ENCODE measurements at regions not wholly inside any gene's neighbourhood (a gene's known extent, or its start where the extent isn't known, plus 50 kb on each side); places are given as distances from the start of the nearest gene placed in this dataset.

DNA sequence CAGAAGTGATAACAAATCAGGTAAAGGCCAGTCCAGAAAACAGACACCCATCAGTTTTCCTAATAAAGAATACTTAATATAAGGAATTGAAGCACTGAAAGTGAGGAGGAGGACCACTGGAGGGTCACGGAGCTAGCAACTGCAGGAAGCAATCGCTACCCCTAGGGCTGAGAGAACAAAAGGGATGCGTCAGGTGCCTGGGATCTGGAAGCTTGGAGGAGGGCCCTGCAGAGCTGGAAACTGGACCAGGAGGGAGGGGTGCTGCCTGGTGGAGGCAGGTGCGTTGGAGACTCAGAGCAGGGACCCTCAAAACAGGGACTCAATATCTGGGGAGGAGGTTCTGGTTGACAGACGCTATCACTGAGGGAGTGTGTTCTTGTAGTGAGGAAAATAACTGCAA is 308.1 kb upstream of the RASGRP1 start (continued):
- TF ChIP-seq CBX5 (CRISPR knock-in tag; IDR thresholded peaks at IDR 0.05; ENCODE audit: borderline replicate concordance) = no peak
- TF ChIP-seq POLR2A (IDR thresholded peaks at IDR 0.05; ENCODE audit: insufficient read depth in 1 of 2, low read depth in 2 of 2, low read length in 2 of 2) = no peak
- TF ChIP-seq, protein P1, sequence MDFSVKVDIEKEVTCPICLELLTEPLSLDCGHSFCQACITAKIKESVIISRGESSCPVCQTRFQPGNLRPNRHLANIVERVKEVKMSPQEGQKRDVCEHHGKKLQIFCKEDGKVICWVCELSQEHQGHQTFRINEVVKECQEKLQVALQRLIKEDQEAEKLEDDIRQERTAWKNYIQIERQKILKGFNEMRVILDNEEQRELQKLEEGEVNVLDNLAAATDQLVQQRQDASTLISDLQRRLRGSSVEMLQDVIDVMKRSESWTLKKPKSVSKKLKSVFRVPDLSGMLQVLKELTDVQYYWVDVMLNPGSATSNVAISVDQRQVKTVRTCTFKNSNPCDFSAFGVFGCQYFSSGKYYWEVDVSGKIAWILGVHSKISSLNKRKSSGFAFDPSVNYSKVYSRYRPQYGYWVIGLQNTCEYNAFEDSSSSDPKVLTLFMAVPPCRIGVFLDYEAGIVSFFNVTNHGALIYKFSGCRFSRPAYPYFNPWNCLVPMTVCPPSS (IDR thresholded peaks at IDR 0.05) = no peak
- no peak for TF ChIP-seq GABPA (IDR thresholded peaks at IDR 0.05; ENCODE audit: low read depth, low read length)
- no peak for TF ChIP-seq GABPA (CRISPR knock-in tag; IDR thresholded peaks at IDR 0.05; ENCODE audit: low read depth)

DNA sequence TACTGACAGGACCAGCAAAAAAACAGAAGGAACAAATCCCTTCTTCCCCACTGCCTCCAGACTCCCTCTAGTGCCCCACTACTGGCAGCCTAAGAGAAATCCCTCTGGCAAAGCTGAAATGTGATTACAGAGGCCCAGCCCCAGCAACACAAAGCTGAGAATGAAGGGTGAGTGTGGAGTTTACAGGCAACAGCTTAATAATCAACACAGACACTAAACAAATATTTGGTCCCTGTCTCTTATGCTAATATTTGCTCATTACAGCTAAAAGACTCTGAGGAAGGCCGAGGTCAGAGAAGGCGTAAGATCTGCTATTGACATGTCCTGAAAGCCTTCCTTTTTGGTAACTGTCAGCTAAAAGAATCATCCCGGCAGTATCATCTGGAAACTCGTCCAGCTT is 308.5 kb upstream of the RASGRP1 start:
- Histone ChIP-seq H3K79me2 (ENCODE audit: insufficient read depth, low read length) (no peaks in the 10 kb centered on the region), H3K4me3 (replicated peaks in 1 of 3; ENCODE audit: insufficient read depth in 1 of 3, low read depth in 2 of 3, low read length in 3 of 3) (no peak overlapping the region), H3K27me3 (ENCODE audit: control insufficient read depth in 1 of 2, insufficient read depth in 2 of 2, low read length in 2 of 2) (no peaks in the 10 kb centered on the region), H3K27ac (ENCODE audit: extremely low read length, insufficient read depth, low read length) (no peak overlapping the region), H4K20me1 (ENCODE audit: insufficient read depth, low read length) (no peaks in the 10 kb centered on the region), H3K36me3 (replicated peaks in 1 of 2; ENCODE audit: control insufficient read depth in 1 of 2, insufficient read depth in 2 of 2, low read length in 2 of 2) (no peaks in the 10 kb centered on the region), H3K9me3 (ENCODE audit: low read length) (no peaks in the 10 kb centered on the region), H2AFZ (ENCODE audit: low read length) (no peak overlapping the region), H3K4me2 (ENCODE audit: low read depth, low read length) (no peak overlapping the region), H3K4me1 (ENCODE audit: insufficient read depth, low read length) (peaks cover 29% of the 10 kb centered on the region), H3K9ac (ENCODE audit: insufficient read depth, low read depth, low read length) (no peak overlapping the region)
- intact Hi-C loops (cut with micrococcal nuclease; ENCODE audit: unreplicated experiment) = no loop called here
- peak; percentile 88 for ATAC-seq
- ChIA-PET POLR2A (interaction anchor here (1.0 kb wide), 1 partner anchor 707 kb away, joined by 5 read pairs; the partner anchor contains the start of gene THBS1), CTCF (ENCODE audit: low intra/inter-chr PET ratio, low total read pairs) (no interaction called here)
- peak; percentile 50 for FAIRE-seq
- in situ Hi-C loops (cut with HindIII; ENCODE audit: extremely low pct_ligation_motif_present, low pct_unique_long_range_greater_than_20kb) = no loop called here
- DNase-seq (ENCODE audit: low spot score) = peak; percentile 25
- BruUV-seq (replicated peaks) = no TSS peak
- 3% methylated on average over 4 of the region's 4 CpGs for WGBS (ENCODE audit: low lambda C conversion rate)
- TF ChIP-seq RELA (CRISPR knock-in tag; IDR thresholded peaks at IDR 0.05) (no peak), BRD4 (CRISPR knock-in tag; IDR thresholded peaks at IDR 0.05) (no peak), PHF5A (CRISPR knock-in tag; IDR thresholded peaks at IDR 0.05; ENCODE audit: low read depth, unreplicated experiment) (no peak), ELF3 (CRISPR knock-in tag; IDR thresholded peaks at IDR 0.05) (no peak), ZNF766 (CRISPR knock-in tag; IDR thresholded peaks at IDR 0.05; ENCODE audit: borderline replicate concordance) (no peak), CENPX (CRISPR knock-in tag; IDR thresholded peaks at IDR 0.05) (no peak), TCF7L2 (IDR thresholded peaks at IDR 0.05; ENCODE audit: low read depth, low read length) (no peak), SMYD3 (CRISPR knock-in tag; IDR thresholded peaks at IDR 0.05) (no peak), ZNF232 (CRISPR knock-in tag; IDR thresholded peaks at IDR 0.05; ENCODE audit: borderline replicate concordance) (no peak), ZNF24 (IDR thresholded peaks at IDR 0.05) (no peak), GFI1 (CRISPR knock-in tag; IDR thresholded peaks at IDR 0.05; ENCODE audit: borderline replicate concordance) (no peak), ZNF768 (CRISPR knock-in tag; IDR thresholded peaks at IDR 0.05) (no peak)
- TF ChIP-seq, protein P2, sequence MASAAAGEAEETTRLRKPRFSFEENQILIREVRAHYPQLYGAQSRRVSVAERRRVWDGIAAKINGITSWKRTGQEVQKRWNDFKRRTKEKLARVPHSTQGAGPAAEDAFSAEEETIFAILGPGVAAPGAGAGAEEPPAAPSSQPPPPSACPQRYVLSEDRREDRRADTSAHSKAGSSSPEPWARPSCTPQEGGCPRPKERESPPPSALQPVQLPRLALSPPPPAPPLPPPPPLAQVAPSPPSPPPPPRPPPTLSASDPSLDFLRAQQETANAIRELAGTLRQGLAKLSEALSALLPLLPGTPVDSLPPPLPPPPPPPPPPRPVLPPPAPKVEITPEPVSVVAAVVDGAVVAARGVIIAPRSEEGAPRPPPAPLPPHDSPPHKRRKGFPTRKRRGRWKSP (CRISPR knock-in tag; IDR thresholded peaks at IDR 0.05) = no peak
- TF ChIP-seq, protein P3, sequence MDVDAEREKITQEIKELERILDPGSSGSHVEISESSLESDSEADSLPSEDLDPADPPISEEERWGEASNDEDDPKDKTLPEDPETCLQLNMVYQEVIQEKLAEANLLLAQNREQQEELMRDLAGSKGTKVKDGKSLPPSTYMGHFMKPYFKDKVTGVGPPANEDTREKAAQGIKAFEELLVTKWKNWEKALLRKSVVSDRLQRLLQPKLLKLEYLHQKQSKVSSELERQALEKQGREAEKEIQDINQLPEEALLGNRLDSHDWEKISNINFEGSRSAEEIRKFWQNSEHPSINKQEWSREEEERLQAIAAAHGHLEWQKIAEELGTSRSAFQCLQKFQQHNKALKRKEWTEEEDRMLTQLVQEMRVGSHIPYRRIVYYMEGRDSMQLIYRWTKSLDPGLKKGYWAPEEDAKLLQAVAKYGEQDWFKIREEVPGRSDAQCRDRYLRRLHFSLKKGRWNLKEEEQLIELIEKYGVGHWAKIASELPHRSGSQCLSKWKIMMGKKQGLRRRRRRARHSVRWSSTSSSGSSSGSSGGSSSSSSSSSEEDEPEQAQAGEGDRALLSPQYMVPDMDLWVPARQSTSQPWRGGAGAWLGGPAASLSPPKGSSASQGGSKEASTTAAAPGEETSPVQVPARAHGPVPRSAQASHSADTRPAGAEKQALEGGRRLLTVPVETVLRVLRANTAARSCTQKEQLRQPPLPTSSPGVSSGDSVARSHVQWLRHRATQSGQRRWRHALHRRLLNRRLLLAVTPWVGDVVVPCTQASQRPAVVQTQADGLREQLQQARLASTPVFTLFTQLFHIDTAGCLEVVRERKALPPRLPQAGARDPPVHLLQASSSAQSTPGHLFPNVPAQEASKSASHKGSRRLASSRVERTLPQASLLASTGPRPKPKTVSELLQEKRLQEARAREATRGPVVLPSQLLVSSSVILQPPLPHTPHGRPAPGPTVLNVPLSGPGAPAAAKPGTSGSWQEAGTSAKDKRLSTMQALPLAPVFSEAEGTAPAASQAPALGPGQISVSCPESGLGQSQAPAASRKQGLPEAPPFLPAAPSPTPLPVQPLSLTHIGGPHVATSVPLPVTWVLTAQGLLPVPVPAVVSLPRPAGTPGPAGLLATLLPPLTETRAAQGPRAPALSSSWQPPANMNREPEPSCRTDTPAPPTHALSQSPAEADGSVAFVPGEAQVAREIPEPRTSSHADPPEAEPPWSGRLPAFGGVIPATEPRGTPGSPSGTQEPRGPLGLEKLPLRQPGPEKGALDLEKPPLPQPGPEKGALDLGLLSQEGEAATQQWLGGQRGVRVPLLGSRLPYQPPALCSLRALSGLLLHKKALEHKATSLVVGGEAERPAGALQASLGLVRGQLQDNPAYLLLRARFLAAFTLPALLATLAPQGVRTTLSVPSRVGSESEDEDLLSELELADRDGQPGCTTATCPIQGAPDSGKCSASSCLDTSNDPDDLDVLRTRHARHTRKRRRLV (CRISPR knock-in tag; IDR thresholded peaks at IDR 0.05) = no peak
